M059J (cell line): ENCODE measurements at regions not wholly inside any gene's neighbourhood (a gene's known extent, or its start where the extent isn't known, plus 50 kb on each side); places are given as distances from the start of the nearest gene placed in this dataset.

Experiments
- DNase-seq: peaks from one replicate; pipeline ENCODE4 v3.0.0-alpha.2; 2012; ENCODE audit warnings: low read depth

DNA sequence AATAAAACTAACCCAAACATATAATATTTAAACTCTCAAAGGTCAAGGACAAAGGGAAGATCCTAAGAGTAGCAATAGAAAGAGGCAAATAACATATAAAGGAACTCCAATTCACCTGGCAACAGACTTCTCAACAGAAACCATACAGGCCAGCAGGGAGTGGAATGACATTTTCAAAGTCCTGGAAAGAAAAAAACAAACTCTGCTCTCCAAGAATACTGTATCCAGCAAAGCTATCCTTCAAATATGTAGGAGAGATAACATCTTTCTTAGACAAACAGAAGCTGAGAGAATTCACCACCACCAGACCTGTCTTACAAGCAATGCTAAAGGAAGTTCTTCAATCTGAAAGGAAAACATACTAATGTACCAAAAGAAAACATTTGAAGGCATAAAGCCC, 51.5 kb upstream of the TMEM158 start:
- DNase-seq = no peak

DNA sequence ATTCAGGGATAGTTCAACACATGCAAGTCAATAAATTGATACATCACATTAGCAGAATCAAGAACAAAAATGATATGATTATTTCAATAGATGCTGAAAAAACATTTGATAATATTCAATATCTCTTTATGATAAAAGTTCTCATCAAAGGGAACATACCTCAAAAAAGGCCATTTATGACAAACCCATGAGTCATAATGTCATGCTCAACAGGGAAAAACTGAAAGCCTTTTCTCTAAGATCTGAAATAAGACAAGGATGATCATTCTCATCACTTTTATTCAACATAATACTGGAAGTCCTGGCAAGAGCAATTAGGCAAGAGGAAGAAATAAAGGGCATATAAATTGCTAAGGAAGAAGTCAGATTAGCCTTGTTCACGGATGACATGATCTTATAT, 54.1 kb upstream of the TMEM158 start:
- peak; percentile 8 for DNase-seq

DNA sequence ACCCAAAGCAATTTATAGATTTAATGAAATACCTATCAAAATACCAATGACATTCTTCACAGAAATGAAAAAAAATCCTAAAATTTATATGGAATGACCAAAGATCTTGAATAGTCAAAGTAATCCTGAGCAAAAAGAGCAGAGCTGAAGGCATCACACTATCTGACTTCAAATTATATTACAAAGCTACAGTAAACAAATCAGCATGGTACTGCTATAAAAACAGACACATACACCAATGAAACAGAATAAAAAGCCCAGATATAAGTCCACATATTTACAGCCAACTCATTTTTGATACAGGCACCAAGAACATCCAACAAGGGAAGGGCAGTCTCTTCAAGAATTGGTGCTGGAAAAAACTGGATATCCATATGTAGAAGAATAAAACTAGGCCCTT, 54.9 kb upstream of the TMEM158 start:
- DNase-seq = no peak

DNA sequence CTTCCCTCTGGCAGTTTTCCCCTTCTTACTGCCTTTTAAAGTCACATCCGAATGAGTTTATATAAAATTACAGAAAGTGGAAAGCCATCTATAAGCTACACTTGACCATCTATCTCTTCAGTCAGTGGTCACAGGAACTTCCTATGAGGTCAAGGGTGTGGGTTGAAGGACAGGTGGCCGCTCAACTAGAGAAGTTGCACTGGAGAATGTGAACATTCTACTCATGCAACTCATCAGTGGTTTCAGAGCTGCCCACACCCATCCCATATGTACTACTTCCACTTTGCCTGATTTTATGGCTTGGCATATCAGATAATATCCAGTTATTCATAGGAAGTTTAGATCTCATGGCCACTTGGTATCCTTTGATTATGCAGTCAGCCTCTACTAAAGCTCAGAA, 57.4 kb upstream of the TMEM158 start:
- no peak for DNase-seq

DNA sequence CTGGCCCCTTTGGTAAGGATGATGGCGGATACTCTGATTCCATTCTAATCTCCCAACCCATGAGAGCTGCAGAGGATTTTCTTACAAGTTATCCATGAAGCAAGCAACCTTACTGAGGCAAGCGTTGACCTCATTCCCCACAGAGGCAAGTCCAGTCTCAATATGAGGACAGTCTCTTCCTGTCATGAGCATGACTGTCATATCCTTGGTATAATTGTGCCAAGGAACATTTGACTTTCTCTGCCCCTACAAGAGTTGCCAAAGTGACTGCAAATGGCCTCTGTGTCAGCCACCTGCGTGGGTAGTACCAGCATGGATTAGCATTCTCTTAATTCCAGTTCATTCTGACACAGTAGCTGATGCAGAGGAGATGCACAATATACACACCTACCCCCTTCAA, 71.2 kb upstream of the TMEM158 start:
- DNase-seq = no peak

DNA sequence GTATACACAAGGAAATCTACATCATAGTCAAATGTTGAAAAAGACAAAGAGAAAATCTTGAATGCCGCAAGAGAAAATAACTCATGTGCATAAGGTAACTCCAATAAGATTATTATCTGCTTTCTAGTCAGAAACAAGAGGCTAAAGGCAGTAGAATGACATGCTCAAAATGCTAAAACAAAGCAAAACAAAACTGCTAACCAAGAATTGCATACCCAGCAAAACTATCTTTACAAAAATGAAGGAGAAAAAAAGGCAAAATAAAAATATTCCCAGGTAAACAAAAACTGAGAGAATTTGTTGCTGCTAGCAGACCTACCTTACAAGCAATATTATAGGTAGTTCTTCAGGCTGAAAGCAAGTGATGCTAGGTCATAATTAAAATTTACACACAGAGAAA, 76.4 kb upstream of the TMEM158 start:
- DNase-seq = no peak

DNA sequence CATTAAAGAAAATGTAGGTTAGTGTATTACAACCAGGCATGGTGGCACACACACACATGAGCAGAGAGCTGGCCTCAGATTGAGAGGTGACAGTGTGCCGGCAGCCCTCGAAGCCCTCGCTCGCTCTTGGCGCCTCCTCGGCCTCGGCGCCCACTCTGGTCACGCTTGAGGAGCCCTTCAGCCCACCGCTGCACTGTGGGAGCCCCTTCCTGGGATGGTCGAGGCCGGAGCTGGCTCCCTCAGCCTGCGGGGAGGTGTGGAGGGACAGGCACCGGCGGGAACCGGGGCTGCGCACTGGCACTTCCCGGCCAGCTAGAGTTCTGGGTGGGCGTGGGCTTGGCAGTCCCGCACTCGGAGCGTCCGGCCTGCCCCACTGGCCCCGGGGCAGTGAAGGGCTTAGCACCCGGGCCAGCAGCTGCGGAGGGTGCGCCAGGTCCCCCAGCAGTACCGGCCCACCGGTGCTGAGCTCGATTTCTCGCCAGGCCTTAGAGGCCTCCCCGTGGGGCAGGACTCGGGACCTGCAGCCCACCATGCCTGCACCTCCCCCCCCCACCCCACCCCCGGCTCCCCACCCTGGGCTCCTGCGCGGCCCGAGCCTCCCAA, 80.4 kb upstream of the TMEM158 start:
- no peak for DNase-seq

DNA sequence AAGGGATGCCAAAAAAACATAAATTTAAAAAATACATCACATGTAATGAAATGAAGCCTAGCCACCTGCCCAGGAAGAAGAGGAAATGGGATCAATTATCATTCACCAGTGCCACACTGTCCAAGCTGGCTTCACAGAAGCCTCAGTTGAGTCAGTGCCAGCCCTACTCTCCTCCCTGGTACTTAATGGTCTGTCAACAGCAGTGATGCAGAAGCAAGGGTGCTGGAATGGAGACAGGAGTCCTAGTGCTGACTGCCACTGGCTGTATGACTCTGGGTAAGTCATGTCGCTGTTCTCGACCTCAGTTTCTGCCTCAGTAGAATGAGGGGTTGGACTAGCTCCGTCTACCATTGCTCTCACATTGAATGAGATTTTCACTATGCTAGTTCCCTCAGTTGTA, 78.5 kb upstream of the LARS2 start:
- no peak for DNase-seq

DNA sequence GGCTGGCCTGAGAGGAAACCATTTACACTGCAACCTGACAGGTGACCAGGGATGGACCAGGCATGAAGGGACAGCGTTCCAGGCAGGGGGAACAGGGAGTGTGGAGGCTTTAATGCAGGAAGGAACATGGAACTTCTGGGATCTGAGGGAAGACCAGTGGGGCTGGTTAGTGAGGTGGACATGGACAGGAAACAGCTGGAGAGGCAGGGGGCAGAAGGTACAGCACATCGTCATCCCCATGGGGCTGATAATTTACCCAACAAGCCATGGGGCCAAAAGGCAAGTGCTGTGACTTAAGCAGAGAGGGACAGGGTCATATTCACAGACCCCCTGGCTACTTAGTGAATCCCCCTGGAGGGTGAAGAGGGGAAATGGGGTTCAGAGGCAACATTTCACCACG, 77.0 kb upstream of the LARS2 start:
- DNase-seq = no peak

DNA sequence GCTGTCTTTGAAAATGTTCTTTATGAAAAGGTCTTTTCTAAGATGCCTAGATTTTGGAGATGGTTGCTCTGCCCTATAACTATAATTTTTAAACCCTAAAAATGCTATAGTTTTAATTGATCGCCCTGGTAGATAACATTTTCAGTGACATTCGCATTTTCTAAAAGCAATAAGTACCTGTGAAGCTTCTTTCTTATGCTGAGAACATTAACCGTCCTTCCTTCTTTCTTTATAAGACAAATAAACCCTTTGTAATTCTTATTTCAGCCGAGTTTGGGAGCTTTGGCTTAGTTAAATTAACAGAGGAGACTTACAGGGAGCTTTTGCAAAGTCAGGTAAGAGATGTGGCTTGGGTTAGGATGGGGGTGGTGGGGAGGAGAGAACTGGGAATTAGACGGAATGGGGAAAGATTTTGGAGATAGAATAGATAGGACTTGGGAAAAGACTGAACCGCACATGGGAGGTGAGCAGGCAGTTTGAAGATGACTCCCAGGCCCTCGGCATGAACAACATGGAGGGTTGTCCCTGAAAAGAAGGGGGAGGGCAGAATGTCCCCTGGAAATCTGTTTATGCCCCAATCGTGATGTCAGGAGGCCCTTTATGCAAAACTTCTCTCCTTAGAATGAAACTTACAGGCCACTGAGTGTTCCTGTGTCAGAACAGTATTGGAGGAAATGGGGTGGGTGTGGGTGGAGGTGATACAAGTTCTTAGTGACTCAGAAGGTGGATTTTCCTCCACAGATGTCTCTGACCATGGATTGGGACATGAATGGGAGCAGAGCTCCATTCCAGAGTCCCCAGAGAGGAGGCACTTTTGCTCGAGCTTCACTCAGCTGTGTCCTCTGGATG, 76.2 kb upstream of the LARS2 start:
- no peak for DNase-seq

DNA sequence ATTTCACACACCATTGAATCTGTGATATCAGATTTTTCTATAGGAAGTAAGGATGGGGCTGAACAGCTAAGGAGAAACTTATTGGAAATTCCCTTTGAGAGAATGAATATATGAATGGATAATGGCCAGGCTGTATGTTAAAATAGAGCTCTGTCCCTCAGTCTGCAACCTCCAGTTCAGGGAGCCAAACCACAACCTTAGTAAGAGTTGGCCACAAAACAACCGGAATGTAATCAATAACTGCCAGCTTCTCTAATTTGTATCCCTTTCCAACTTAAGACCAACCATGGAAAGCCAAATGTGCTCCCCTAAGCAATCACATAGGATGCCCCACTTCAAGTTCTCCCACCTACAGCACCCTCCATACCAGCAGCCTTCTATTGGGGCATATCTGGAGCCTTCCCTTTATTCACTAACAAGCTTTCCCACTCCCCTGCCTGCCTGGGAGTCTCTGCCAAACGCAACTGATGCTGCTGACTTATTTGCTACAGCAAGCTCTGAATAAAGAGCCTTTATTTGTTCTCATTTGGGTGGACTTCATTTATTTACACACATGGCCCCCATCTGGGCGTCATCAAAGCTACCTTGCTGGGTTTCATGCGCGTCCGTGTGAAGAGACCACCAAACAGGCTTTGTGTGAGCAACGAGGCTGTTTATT, 75.4 kb upstream of the LARS2 start:
- DNase-seq = no peak

DNA sequence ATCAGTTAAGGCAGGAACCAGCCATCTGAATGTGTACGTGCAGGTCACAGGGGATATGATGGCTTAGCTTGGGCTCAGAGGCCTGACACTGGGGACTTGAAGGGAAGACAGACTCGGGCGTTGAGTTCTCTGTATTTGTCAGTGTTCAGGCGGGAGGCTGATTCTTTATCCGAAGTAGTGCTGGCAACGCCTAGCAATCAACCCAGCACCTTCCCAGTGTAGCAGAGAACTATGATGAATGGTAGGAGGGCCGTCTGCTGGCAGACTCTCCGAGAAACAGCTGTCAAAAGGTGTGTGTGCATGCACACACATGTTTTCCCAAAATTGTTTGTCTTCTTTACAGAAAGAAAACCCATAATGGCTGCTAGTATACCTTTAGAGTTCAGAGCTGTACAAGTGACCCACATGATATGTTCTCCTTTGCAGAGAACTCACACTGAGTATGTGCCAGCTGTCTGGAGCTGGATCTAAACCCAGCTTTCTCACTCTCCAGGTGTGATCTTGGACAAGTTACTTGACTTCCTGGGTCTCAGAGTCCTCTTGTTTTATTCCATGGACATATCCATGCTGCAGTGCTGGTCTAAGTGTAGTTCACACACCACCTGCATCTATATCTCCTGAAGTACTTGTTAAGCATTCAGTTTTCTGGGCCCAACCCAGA, 74.5 kb upstream of the LARS2 start:
- no peak for DNase-seq

DNA sequence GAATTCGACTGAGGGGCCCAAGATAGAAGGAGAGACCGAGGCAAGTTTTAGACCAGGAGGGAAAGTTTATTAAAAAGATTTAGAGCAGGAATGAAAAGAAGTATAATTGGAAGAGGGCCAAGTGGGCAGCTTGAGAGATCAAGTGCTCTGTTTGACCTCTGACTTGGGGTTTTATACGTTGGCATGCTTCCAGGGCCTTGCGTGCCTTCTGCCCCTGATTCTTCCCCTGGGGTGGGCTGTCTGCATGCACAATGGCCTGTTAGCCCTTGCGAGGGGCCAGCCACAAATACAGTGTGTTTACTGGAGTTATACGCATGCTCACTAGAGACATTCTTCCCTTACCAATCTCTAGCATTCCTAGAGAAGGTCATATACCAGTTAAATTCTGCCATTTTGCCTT, 70.7 kb upstream of the LARS2 start:
- DNase-seq = no peak

DNA sequence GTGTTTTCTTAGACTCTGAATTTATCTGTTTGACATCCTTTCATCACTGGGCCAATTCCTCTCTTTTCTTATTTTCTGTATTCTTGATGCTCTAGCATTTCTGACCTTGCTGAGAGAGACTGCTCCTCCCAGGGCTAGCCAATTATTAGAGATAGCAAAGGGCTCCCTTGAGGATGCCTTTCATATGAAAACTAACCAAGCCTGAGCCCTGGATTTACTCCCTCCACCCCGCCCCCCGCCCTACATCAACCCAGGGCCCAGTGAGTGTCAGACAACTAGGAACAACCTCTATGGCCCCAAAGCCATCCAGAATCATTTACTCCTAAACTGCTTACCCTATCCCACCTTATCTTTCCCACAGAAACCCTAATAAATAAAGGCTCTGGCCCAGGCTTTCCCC, 69.7 kb upstream of the LARS2 start:
- no peak for DNase-seq

DNA sequence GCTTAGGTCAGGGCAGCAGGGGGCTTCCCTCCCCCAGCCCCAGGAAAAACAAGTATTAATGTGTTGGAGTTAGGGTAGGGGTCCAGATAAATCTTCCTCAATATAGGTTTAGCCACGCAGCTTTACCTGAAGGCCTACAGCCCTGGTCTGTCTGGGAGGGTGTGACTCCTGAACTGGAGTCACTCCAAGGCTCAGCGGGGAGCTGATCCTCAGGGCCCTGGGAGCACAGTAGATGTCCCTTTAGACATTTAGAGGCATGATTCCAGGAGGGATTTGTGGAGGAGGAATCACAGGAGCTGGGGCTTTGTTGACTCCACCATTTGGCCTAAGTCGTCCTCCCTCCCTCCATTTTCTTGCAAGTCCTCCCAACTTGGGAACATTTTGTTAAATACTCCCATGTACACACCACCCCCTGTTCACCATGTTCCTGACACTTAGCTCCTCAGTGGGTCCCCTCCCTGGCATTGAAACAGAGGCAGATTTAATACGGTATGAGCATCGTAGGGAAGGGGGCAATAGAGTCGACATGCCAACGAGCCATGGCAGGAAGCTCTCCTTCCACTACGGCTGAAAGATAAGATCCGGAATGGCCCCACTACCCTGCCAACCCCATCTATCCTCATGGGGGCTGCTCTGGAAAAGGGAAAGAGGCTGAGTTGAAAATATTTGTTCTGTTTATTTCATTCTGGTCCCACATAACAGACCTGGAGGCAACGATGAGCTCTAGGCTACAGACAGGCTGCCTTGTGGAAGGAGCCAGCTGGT, 69.0 kb upstream of the LARS2 start:
- no peak for DNase-seq

DNA sequence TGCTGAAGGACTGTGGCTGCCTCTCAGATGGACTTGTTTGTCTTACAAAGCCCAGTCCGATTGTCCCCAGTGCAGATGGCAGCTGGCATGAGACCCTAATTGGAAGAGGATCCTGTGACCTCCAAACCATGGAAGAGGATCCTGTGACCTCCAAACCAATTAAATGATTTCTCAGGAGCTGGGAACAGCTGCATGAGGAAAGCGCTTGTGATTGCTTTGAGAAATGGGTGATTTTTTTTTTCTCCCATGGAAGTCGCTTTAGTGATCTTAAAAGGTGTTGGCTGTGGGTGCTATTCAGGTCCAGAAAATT, 68.4 kb upstream of the LARS2 start:
- DNase-seq = no peak

DNA sequence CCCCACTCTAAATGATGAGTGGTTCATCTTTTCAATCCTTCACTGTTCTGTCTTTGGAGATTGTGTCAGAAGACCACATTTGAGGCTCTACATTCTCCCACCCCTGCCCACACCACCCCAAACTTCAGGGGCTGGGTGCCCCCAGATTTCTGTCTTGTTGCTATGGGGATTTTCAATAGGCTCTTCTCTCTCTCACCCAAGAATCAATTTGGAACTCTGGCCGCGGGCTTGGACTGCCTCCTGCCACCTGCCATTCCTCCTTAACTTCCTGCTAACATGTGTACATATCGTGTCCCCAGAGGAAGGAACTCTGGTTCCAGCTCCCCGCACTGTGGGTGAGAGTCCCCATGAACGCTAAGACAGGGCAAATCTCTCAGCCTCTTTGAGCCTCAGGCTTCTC, 67.4 kb upstream of the LARS2 start:
- no peak for DNase-seq

DNA sequence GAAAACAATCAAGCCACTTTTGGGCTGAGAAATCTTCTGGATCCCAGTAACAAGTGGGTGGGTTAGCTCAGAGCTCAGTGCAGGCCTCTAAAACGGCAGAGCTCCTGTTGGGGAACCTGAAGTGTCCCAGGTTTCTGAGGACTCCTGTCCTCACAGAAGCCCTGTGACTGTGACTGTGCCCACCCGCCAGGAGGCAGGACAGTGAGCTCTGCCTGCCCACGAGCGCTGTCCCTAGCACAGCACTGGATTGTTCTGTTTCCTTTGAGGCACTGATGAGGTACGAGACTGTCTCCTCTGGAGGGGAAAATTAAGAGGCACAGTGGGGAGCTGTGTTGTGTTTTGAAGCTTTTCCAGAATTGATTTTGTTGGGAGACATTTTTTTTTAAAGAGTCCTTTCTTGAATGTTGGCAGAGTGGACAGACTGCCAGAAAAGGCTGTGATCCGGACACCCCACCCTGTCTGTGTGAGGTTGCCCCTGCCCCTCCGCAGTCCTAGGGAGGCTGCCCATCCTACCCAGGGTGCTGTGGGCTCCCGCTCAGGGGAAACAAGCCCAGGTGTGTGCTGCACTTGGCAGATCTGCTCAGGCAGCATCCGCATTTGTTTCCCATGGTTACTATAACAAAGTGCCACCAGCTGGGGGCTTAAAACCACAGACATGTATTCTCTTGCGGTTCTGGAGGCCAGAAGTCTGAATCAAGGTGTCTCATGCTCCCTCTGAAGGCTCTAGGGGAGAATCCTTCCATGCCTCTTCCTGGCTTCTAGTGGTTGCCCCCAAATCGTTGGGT, 66.6 kb upstream of the LARS2 start:
- DNase-seq = peak; percentile 47

DNA sequence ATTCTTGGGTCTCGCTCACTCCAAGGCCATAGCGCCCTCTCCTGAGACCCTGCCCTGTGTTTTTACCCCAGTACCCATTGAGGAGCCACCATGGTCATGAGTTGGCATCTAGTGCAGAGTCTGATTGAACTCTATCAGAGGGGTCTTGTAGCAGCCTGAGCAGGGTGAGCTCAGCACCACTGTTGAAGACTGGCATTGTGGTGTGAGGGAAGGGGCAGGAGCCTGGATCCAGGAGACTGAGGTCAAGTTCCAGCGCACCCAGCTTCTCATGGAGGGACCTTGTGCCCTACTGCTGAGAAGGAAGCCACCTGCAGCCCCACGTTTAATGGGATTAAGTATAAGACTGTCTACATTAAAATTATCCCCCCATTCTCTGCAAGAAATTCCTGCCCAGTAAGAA, 65.8 kb upstream of the LARS2 start:
- no peak for DNase-seq

DNA sequence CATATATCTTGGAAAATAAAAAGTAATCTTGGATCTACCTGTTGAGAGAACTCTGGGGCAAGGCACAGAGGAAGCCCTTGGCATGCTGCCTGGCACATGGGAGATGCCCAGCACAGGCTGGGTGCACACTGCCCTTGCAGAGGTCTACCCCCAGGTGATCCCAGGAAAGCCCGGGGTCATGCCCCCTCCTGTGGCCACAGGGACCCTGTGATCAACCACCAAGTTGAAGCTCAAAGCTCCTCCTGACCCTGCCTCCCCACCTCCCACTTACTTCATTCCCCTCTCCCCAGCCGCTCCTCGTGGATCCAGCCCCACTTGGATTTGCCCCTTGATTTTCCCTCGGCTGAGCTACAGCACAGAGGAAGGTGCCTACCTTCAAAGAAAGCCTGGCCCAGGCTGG, 62.7 kb upstream of the LARS2 start:
- no peak for DNase-seq

DNA sequence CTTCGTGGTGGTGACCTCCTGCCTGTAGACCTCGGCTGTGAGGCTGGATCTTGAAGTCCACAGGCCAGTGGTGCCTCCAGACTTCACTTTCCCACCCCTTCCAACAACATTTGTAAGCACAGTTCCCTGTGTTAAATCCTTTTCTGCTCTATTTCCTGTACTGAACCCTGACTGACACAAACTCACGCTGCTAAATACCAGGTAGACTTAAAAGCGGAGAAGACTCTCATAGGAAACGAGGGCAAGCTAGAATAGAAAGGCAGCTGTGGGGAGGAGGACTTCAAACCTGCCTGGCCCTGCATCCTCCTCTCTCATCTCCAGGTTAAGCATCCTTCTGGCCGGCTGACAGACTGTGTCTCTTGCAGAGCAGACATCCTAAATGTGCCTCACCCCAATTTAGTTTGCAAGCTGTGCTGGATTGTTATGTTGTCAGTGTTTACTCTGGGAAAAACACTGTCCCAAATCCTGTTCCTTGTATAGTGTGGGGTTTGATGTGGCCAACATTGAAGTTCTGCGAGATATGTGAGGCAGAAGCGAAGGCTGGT, 58.5 kb upstream of the LARS2 start:
- DNase-seq = no peak
